NCI-H69 (cell line): ENCODE measurements at regions not wholly inside any gene's neighbourhood (a gene's known extent, or its start where the extent isn't known, plus 50 kb on each side); places are given as distances from the start of the nearest gene placed in this dataset.
"Not testable (repeated sequence)": the region's sequence is repeated elsewhere in the genome, so short reads cannot be mapped to it uniquely, and the experiment has no call there.

ENCODE experiments used
- DNase-seq: peaks from one replicate; lab custom pipeline; 2025; lab: John Stamatoyannopoulos, UW

DNA sequence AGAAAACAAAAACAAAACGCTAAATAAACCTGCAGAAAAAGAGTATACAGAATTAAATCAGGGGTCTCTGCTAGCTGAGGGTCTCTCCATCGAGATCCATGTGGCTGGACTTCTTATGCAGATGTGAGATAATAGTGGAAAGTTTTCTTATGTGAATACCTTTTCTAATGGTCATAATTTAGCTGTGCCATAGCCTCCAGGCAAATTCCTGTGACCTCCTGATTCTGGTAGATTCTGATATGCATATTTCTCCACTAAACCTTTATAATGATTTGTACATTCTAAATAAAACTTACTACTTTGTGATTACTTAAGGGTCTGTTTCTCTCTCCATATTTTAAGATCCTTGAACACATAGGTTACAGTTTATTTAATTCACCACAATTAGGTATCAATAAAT lies 1002.6 kb downstream of the GALC start:
- no peak for DNase-seq

- DNase-seq, result peak; percentile 58
Observed at GRCh38 chr14:86989285-86989684, 1003.7 kb downstream of the GALC start.

DNA sequence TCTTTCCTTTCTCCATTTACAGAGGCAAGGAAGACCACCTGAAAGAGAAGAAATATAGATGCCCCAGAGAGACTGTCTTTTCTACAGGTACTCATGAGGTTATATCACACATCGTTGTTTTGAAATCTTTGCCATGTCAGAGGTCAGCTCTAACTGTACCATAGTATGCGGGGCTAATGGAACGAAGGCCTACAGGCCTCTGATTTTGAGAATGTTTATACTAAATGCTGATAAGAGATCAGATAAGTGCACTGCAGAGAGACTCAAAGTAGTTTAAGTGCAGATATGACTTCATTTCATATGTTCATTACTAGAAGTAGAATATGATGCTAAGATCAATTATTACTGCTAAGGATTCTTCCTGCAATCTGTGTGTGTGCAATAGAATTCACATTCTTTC lies 1005.0 kb downstream of the GALC start:
- no peak for DNase-seq

DNA sequence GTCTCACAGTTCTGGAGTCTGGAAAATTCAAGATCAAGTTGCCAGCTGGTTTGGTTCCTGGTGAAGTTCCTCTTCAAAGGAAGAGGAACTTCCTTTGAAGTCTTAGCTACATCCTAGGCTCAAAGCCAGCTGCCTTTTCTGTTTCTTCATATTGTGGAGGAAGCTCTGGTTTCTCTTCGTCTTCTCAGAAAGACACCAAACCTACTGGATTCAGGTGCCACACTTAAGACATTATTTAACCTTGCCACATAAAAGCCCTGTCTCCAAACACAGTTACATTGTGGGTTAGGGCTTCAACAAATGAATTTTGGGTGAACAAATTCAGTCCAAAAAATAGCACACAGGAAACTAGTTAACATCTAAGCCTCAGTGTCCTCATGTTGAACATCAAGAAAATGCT lies 1019.8 kb downstream of the GALC start:
- DNase-seq, result no peak

GRCh38 chr14:86971292-86971691 lies 1021.7 kb downstream of the GALC start:
- DNase-seq, result no peak

GRCh38 chr14:86961106-86961716 lies 1031.8 kb downstream of the GALC start:
- DNase-seq, result peak; percentile 7

GRCh38 chr14:86955771-86956354 lies 1037.1 kb downstream of the GALC start:
- no peak for DNase-seq

- DNase-seq, result no peak
Observed at GRCh38 chr14:86954623-86955022, 1038.4 kb downstream of the GALC start.

GRCh38 chr14:86946446-86946845 lies 1046.5 kb downstream of the GALC start:
- DNase-seq, result no peak

- DNase-seq, result peak; percentile 18
Observed at GRCh38 chr14:86944434-86944833, 1048.5 kb downstream of the GALC start.

GRCh38 chr14:86943391-86944365 lies 1049.3 kb downstream of the GALC start:
- DNase-seq, result no peak

DNA sequence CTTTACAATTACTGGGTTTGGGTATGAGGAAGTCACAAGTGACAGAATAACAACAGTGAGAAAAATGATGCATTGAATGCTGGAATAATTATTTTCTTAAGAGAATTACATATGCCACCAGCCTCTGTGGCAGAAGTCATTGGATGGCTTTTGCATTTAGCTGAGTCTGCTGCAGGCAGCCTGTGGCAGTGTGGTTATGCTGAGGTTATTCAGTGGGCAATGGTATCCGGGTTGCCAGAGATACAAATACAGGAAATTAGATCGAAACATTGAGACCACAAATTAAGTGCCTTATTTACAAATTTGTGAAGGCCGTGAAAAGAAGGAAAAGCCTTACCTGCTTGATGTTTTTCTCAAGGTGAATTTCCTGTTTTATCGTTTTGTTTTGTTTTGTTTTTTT lies 1050.0 kb downstream of the GALC start:
- DNase-seq, result no peak

DNA sequence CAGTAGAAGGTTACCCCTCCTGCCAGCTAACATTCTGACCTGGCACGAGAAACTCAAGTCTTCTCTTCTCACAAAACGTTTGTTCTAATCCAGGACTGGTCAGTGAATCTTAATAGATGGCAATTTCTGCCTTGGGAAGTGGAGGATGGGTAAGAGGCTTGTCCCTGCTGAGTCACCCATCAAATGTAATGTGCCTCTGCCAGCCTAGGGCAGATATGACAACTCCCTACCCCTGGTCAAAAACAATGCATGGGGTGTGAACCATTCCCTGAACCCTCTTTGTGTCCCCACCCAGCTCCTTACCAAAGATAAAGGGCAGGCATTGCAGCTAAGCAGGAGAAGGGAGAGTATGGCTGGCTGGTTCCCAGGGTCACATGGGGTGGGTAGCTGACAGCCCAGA lies 1052.9 kb downstream of the GALC start:
- DNase-seq, result no peak

GRCh38 chr14:86938320-86938719 lies 1054.7 kb downstream of the GALC start:
- DNase-seq, result no peak

DNA sequence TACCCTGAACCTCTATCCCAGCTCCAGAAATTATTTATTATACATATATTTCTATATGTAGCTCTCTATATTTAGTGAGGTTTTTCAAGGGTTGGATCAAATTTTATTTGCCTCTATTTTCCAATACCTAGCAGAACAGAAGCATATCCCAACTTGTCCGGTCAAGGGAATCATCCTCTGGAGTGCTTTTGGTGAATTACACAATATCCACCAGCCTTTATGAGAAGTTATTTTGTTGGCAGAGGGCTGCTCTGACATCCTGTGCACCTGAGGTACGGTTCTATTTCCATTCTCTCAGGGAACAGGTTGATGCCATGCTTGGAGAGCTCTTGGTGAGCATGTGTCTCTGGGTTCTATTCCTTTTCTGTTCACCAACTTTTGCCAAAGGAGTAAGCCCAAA lies 1056.4 kb downstream of the GALC start:
- DNase-seq, result no peak

DNA sequence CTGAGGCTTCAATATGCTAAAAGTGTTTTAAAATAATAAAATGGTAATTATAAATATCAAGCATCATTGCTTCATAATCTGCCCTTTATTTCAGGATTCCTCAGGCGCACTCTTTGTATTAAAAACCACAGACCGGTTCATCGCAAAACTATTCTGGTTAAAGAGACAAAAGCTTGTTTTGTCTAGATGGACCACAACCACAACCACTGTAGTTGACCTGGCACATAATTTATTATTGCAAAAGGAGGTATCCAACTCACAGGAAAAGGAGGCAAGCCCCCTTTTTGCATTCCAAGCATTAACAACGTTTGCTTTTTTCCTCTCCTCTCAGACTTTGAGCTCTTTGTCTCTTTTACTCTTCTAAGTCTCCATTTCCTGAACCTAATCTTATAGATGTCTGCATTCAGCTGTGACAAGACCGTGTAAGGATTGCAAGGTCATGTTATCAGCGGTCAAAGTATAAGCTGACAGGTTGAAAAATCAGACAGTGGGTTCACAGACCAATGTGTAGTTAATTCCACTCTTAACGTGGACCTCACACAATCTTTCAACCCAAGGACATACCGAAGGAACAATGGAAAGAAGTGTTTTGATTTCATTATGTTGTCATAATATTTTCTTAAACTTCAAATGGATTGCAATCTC lies 1057.6 kb downstream of the GALC start:
- no peak for DNase-seq

DNA sequence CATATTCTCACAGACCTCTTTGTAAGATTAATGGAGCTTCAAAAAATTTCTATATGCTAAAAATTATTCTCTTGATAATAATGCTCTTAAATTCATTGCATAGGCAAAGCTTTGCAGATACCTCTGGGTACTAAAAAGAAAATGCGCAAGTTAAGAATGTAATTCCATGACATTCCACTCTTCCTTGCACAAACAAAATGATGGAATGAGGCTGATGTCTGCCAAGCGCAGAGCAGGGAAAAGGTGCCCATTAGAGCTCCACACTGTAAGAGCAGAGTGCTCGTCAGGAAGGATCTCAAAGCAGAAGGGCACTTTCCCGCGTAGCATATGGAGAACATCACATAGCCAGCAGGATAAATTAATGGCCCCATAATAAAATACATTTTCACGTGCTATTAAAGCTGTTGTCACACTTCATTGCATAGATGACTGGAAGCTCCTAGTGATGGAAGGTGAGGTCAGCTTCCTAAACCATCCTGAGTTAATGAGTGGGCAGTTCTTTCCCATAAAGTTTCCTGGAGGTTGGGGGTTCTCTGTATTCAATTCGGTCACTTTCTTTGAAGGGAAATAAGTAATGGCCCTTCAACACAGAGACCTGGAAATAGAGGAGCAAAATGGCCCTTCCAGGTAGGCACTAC lies 1058.9 kb downstream of the GALC start:
- peak; percentile 45 for DNase-seq

- no peak for DNase-seq
Observed at GRCh38 chr14:86933460-86933859, 1059.5 kb downstream of the GALC start.

- no peak for DNase-seq
Observed at GRCh38 chr14:86915406-86915805, 1077.6 kb downstream of the GALC start.

- no peak for DNase-seq
Observed at GRCh38 chr14:86912709-86913108, 1080.3 kb downstream of the GALC start.

DNA sequence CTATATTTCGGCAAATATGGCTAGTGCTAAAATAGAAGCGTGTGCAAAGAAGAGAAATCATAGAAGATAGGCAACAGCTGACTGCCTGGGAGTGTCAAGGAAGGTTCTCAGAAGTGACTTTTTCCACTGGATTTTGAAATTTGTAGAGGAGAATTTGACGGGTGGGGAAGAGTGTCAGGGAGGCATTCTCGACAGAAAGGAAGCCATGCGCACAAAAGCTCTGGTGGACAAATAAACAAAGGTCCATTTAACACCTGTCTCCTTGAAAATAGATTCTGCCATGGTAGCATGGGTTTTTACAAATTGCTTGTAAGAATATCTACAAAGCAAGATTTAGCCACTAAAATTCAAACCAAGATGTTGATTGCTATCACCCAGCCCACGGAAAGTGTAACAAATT lies 1081.5 kb downstream of the GALC start:
- DNase-seq, result no peak

- not testable (repeated sequence) for DNase-seq
Observed at GRCh38 chr14:86905386-86905926, 1087.5 kb downstream of the GALC start.
